GM23338 (cell line): ENCODE measurements at regions not wholly inside any gene's neighbourhood (a gene's known extent, or its start where the extent isn't known, plus 50 kb on each side); places are given as distances from the start of the nearest gene placed in this dataset.

Experiments used
- CREB1 ChIP-seq: fragments of 250-450 bp; sonication (Bioruptor Pico); IDR thresholded peaks from 2 replicates; pipeline ENCODE4 v1.5.0; 2020; ENCODE audit warnings: low read depth, mild to moderate bottlenecking, moderate library complexity
- EZH2 ChIP-seq: fragments of 200-600 bp; sonication (generic); IDR thresholded peaks from one replicate; pipeline ENCODE4 v1.8.0; 2017; ENCODE audit warnings: antibody characterized with exemption, mild to moderate bottlenecking, low read depth; ENCODE audit not compliant: unreplicated experiment
- JUNB ChIP-seq: IDR thresholded peaks from one replicate; pipeline ENCODE4 v1.6.1; 2016; ENCODE audit warnings: antibody characterized with exemption; ENCODE audit not compliant: unreplicated experiment
- NANOG ChIP-seq: IDR thresholded peaks from 2 replicates; pipeline ENCODE4 v1.6.1; 2016; ENCODE audit warnings: antibody characterized with exemption, borderline replicate concordance
- POLR2AphosphoS5 ChIP-seq: IDR thresholded peaks from 2 replicates; pipeline ENCODE4 v1.6.1; 2016; ENCODE audit warnings: antibody characterized with exemption, low read depth
- STAT1 ChIP-seq: IDR thresholded peaks from one replicate; pipeline ENCODE4 v1.6.1; 2016; ENCODE audit warnings: antibody characterized with exemption; ENCODE audit not compliant: unreplicated experiment
- ZNF114 ChIP-seq: fragments of 250-450 bp; sonication (Bioruptor Pico); IDR thresholded peaks from 2 replicates; pipeline ENCODE4 v1.5.0; 2020; ENCODE audit warnings: mild to moderate bottlenecking, moderate library complexity
- TF ChIP-seq, protein P1 (sequence below), 2 experiments: fragments of 200-600 bp in 1 of 2; sonication (generic) in 1 of 2; conservative IDR thresholded peaks; 2 replicates each; pipeline versions ENCODE4 v1.5.1 to v1.6.1; 2016 to 2017; ENCODE audit warnings: antibody characterized with exemption in 2 of 2, low read depth in 2 of 2, mild to moderate bottlenecking in 2 of 2, moderate library complexity in 1 of 2
- TF ChIP-seq, protein P2 (sequence below): IDR thresholded peaks from one replicate; pipeline ENCODE4 v1.6.1; 2018; ENCODE audit warnings: antibody characterized with exemption; ENCODE audit not compliant: unreplicated experiment

GRCh38 chrX:147846676-147847075 is 65.0 kb upstream of the FMR1 start:
- no peak for TF ChIP-seq EZH2
- TF ChIP-seq, protein P1, sequence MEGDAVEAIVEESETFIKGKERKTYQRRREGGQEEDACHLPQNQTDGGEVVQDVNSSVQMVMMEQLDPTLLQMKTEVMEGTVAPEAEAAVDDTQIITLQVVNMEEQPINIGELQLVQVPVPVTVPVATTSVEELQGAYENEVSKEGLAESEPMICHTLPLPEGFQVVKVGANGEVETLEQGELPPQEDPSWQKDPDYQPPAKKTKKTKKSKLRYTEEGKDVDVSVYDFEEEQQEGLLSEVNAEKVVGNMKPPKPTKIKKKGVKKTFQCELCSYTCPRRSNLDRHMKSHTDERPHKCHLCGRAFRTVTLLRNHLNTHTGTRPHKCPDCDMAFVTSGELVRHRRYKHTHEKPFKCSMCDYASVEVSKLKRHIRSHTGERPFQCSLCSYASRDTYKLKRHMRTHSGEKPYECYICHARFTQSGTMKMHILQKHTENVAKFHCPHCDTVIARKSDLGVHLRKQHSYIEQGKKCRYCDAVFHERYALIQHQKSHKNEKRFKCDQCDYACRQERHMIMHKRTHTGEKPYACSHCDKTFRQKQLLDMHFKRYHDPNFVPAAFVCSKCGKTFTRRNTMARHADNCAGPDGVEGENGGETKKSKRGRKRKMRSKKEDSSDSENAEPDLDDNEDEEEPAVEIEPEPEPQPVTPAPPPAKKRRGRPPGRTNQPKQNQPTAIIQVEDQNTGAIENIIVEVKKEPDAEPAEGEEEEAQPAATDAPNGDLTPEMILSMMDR (conservative IDR thresholded peaks at IDR 0.05; ENCODE audit: low read depth in 2 of 2): no peak
- no peak for TF ChIP-seq JUNB
- TF ChIP-seq POLR2AphosphoS5: no peak
- TF ChIP-seq CREB1 (CRISPR knock-in tag): no peak
- TF ChIP-seq, protein P2, sequence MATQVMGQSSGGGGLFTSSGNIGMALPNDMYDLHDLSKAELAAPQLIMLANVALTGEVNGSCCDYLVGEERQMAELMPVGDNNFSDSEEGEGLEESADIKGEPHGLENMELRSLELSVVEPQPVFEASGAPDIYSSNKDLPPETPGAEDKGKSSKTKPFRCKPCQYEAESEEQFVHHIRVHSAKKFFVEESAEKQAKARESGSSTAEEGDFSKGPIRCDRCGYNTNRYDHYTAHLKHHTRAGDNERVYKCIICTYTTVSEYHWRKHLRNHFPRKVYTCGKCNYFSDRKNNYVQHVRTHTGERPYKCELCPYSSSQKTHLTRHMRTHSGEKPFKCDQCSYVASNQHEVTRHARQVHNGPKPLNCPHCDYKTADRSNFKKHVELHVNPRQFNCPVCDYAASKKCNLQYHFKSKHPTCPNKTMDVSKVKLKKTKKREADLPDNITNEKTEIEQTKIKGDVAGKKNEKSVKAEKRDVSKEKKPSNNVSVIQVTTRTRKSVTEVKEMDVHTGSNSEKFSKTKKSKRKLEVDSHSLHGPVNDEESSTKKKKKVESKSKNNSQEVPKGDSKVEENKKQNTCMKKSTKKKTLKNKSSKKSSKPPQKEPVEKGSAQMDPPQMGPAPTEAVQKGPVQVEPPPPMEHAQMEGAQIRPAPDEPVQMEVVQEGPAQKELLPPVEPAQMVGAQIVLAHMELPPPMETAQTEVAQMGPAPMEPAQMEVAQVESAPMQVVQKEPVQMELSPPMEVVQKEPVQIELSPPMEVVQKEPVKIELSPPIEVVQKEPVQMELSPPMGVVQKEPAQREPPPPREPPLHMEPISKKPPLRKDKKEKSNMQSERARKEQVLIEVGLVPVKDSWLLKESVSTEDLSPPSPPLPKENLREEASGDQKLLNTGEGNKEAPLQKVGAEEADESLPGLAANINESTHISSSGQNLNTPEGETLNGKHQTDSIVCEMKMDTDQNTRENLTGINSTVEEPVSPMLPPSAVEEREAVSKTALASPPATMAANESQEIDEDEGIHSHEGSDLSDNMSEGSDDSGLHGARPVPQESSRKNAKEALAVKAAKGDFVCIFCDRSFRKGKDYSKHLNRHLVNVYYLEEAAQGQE: no peak
- TF ChIP-seq NANOG: no peak
- TF ChIP-seq ZNF114: no peak
- no peak for TF ChIP-seq STAT1
